Stromal cell of bone marrow (primary cell): ENCODE measurements at regions not wholly inside any gene's neighbourhood (a gene's known extent, or its start where the extent isn't known, plus 50 kb on each side); places are given as distances from the start of the nearest gene placed in this dataset.
"Not testable (repeated sequence)": the region's sequence is repeated elsewhere in the genome, so short reads cannot be mapped to it uniquely, and the experiment has no call there.

ENCODE experiments used
- DNase-seq: peaks from one replicate; pipeline ENCODE4 v3.0.0-alpha.2; 2012; ENCODE audit warnings: low read depth

DNA sequence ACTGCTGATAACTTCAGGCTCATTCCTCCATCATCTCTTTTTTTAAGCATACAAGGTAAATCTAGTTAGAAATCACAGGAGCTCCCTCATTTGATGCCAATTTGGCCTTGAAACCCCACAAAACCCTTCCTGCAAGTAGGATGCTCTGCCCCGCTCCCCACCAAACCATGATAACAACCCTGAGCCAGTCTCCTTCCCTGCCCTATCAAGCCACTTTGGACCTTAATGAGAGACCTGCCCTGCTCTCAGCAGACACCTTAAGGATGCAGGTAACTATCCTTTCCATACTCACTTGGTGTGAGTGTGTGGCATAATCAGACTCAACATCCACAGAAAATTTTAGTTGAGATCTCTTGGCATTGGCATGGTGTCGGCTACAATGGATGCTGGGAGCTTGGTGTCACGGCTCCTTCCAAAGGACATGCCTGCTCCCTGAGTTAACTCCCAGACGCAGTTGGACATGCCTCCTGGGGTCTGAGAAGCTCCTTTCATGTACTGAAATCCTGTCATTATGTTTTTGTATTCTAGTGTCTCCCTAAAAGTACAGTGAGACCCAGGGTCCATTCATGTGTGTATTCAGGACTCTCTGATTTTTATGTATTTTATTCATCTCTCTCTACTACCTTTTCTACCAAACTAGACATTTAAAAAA is 801.4 kb downstream of the TMEM121 start:
- DNase-seq: not testable (repeated sequence)

DNA sequence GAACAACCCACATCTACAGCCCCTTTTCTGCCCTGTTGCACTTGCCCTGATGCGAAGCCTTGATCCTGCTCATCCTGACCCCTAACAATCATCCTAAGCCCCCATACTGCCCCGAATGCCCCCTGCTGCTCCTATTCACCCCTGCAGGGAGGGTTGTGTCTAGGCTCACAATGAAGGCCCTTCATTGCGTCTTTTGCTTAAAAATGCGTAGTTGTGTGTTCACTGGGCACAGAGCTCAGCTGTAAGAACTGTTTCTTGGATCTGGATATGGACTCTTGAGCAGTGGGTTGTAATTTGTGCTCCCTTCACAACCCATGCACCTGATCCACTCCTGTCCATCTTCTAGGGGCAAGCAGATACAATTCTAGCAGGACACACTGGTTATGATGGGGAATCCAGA is 802.9 kb downstream of the TMEM121 start:
- DNase-seq: not testable (repeated sequence)

DNA sequence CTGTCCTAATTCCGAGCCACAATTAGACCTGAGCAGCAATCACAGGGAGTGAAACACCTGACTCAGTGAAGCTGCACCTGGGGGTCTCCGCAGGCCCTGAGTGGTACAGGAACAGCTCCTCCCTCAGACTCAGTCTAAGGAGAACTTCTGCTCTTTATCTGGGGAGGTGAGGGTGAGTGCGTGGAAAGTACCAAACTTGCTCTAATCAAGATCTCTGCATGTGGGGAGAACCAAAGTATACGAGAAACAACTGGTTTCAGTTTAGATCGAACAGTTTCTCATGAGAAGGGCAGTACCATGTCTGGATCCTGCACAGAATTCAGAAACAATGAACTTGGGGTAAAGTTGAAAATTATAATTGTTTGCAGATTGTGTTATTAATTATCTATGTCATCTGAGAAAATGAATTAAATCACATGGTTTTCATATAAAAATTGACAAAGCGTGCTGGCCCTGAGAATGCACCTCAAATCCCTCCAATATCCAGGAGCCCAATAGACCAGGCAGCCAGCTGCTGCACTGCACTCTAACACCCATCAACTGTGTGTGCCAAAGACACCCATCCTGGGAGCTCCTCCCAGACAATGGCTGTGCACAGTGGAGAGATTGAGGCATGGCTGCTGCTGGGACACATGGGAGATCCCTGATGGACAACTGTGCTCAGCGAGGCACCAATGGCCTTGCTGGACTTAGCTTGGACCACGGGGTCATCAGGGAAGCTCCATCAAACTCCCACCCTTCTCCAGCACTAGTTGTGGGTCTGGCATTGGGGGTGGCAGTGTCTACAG is 803.8 kb downstream of the TMEM121 start:
- DNase-seq: not testable (repeated sequence)

DNA sequence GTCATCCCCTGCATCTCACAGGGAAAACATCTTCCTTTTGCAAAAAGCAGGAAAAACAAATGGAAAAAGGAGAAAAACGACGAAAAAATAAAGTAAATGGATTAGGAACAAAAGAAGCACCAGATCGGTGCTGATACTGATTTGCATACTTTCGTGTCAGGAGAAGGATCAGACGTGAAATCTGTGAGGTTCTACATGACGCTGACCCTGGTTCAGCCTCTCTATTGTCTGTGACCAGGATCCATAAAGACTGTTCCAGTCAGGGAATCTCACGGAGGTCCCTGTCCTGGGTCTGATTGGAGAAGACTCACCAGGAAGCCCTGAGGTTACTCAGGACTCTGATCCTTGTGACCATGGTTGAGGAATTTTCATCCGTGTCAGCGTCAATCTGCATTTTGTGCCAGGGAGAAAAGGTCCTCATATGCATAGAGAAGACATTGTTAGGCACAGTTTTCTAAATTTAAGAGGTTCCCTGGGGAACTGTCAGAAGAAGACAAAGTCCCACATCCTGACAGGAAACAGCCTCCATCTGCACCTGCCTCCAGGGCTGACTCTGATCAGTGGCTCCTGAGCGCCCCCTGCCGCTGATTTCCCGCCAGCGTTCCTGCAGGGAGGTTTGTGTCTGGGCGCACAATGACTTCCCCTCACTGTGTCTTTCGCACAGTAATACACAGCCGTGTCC is 808.2 kb downstream of the TMEM121 start:
- not testable (repeated sequence) for DNase-seq

DNA sequence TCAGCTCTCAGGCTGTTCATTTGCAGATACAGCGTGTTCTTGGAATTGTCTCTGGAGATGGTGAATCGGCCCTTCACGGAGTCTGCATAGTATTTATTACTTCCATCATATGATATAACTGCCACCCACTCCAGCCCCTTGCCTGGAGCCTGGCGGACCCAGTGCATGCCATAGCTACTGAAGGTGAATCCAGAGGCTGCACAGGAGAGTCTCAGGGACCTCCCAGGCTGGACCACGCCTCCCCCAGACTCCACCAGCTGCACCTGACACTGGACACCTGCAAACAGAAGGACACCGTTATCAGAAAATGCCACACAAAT is 808.7 kb downstream of the TMEM121 start:
- DNase-seq: not testable (repeated sequence)

DNA sequence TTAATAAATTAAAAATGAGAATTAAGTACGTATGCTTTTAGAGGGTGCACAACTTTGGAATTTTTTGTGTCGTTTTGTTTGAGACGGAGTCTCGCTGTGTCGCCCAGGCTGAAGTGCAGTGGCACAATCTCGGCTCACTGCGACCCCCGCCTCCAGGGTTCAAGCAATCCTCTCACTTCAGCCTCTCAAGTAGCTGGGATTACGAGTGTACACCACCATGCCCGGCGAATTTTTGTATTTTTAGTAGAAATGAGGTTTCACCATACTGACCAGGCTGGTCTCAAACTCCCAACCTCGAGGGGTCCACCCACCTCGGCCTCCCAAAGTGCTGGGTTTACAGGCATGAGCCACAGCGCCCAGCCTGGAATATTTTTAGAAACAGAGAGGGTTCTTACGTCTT is 812.4 kb downstream of the TMEM121 start:
- DNase-seq: not testable (repeated sequence)

DNA sequence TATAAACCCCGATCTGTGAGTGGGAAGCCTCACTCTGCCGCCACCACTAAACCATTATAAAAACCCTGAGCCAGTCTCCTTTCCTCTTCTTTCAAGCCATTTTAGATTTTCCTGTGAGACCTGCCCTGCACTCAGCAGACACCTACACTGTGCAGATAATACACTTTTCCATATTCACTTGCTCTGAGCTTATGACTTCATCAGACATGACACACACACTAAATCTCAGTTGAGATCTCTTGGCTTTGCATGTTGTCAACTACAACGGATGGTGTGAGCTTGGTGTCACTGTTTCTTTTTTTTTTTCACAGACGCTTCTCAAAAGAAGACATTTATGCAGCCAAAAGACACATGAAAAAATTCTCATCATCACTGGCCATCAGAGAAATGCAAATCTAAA is 814.3 kb downstream of the TMEM121 start:
- DNase-seq: not testable (repeated sequence)

DNA sequence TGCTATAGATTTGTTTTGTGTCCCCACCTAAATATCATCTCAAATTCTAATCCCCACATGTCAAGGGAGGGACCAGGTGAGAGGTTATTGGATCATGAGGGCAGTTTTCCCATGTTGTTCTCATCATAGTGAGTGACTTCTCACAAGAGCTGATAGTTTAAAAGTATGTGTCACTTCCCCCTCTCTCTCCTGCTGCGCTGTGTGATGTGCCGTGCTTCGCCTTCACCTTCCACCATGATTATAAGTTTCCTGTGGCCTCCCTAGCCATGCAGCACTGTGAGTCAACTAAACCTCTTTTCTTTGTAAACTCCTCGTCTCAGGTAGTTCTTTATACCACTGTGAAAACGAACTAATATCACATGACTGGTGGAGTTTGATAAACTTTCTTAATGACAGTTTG is 814.8 kb downstream of the TMEM121 start:
- DNase-seq: not testable (repeated sequence)

DNA sequence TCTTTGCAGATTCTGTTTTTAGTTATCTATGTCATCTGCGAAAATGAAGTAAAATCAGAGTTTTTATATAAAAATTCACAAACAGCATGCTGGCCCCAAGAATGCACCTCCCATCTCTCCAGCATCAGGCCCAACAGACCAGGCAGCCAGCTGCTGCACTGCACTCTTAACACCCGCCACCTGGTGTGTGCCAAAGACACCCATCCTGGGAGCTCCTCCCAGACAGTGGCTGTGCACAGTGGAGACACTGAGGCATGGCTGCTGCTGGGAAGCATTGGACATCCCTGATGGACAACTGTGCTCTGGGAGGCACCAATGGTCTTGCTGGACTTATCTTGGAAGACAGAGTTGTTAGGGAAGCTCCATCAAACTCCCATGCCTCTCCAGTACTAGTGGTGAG is 817.2 kb downstream of the TMEM121 start:
- DNase-seq: no peak

DNA sequence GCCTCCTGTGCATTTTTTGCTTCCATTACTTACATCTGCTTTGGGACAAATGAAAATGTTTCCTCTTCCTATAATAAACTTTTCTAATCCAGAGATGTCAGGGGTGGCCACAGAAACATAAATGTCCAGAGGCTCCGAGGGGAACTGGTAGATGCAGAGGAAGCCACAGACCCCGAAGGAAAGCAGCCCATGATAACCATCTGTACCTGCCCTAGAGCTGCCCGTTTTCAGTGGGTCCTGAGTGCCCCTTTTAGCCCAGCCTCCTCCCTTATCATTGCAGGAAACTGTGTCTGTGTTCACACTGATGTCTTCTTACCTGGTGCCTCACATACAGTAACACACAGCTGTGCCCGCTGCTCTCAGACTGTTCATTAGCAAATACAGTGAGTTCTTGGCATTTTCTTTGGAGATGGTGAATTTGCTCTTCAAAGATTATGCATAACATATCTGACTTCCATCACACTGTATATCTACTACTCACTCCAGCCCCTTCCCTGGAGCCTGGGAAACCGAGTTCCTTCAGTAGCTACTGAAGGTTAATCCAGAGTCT is 817.8 kb downstream of the TMEM121 start:
- DNase-seq: not testable (repeated sequence)

DNA sequence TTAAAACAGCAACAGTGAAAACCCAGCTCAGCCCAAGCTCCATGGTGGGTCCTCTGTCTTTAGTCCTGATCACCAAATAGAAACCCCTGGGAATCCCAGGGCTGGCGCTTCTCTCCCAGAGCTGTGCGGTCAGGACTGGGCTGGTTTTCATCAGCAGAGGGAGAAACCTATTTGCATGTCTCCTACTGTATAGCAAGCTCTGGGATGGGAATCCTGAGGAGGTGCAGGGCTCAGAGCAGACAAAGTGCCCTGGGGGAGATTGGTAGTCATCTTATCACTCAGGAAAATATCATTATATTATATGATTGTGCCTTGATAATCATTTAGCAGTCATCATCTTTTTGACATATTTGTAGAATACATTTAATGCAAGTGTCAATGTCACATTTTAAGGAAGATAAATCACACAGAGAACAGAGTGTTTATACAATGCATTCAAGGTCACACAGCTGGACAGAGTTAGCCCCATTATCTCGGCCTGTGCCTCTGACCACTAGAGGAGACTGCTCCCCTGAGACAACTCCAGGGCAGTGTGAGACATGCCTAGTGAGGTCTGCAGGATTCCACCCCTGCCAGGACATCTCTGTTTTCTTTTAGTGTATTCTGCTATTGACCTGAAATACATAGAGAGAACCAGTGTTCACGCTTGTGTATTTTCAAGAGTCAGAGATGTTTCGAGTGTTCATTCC is 818.6 kb downstream of the TMEM121 start:
- not testable (repeated sequence) for DNase-seq

DNA sequence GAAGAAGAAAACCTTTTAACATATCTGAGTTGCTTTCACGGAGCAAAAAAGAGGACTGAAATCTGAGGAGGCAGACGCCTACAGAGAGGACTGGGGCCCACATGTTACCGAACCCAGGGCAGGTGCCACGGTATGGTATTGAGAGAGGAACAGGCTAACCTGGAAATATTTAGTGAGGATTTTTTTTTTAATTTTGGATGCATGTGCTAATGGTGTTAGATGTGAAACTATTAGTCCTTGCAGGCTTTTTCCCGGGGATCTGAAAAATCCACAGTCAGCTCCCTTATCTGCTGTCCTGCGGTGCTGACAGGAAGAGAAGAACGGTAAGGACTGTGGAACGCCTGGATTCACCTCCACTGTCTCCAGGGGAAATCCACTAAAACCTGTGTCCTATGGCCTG is 819.7 kb downstream of the TMEM121 start:
- no peak for DNase-seq

DNA sequence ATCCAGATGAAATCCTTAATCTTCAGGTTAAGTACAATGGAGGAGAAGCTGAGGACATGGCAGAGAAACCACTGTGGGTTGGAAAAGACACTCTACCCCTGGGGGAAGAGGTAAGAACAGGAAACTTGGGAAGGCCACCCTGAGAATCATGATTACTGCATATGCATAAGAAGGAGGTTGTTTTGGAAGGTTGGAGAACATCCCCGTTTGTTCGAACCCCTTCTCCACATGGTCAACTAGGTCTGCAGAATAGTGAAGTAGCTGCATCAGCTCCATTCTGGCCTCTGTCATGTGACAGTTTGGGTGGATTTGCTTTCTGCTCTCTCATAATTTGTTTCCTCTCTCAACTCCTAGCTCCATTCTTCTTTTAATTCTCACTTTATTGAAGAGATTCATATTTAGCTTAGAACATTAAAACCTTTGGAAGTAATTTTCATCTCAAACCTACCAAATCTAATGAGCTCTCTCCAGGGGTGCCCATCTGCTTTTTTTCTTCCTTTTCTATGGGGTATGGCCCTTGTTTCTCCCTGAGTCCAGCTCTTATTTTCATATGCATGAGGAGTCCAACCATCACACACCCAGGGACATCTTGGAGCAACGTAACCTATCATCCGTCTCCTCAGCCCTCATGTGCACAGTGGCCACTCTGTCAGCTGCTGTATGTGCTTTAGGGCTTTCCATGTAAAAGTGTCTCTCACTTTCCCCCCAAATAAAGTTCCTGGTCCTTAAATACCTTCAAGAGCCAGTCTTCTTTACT is 820.3 kb downstream of the TMEM121 start:
- no peak for DNase-seq

DNA sequence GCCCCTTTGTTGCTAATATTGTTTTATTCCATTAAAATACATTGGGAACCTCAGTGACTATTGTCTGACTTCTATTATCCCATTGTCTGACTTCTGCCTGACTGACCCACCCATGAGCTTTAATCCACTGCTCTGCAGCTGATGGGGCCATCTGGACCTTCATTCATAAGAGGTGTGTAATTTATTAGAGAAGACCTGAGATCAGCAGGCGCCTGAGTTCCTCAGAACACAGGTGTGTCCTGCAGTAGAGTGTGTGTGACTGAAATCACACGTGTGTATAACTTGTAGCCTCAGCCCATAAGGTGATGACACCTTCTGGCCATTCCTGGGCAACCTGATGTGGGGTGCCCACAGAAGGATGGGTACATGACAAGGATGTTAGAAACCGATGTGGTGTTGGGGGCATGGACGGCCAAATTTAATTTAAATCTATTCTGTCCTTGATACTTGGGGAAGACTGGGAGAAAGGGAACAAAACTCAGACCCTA is 821.0 kb downstream of the TMEM121 start:
- no peak for DNase-seq

DNA sequence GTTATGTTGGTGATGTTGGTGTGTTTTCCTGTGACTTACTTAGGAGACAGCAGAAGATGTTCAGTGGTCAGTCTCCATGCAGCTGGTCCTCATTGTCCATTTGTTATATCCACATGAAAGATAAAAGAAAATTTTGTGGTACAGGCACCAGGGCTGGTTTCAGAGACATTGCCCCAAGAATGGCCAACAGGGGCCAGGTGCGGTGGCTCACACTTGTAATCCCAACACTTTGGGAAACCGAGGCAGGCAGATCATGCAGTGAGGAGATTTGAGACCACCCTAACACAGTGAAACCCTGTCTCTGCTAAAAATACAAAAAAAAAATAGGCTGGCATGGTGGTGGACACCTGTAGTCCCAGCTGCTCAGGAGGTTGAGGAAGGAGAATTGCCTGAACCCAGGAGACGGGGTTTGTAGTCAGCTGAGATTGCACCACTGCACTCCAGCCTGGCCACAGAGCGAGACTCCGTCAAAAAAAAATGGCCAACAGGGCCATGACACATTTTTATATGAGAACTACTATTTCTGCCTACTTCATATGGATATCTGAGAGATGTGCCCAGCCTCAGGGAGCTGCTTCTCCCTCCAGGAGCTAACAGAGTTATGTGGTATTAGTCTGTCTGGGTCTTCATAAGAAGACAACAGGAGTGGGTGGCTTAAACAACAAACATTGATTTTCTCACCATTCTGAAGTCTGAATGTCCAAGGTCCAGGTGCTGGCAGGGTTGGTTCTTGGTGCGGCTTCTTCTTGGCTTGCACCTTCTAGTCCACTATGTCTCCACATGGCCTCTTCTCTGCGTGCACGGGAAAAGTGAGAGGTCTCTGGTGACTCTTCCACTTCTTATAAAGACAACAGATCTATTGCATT is 821.7 kb downstream of the TMEM121 start:
- DNase-seq: no peak

DNA sequence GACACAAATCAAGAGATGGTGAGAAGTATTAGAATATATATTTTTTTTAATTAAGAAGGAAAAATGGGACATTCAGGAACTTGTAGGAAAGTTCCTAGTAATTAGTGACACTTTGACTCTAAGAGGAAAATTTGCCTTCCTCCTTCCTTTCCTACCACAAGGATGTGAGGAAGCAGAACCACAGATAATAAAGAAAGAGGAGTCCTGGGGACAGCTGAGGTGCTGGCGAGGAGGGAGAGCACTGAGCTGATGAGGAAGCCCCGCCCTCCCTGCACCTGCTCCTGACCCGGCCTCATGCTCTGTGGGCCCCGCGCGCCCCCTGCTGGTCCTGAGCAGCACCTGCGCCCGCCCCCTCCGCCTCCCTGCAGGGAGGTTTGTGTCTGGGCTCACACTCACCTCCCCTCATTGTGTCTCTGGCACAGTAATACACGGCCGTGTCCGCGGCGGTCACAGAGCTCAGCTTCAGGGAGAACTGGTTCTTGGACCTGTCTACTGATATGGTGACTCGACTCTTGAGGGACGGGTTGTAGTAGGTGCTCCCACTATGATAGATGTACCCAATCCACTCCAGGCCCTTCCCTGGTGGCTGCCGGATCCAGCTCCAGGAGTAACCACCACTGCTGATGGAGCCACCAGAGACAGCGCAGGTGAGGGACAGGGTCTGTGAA is 822.6 kb downstream of the TMEM121 start:
- not testable (repeated sequence) for DNase-seq

DNA sequence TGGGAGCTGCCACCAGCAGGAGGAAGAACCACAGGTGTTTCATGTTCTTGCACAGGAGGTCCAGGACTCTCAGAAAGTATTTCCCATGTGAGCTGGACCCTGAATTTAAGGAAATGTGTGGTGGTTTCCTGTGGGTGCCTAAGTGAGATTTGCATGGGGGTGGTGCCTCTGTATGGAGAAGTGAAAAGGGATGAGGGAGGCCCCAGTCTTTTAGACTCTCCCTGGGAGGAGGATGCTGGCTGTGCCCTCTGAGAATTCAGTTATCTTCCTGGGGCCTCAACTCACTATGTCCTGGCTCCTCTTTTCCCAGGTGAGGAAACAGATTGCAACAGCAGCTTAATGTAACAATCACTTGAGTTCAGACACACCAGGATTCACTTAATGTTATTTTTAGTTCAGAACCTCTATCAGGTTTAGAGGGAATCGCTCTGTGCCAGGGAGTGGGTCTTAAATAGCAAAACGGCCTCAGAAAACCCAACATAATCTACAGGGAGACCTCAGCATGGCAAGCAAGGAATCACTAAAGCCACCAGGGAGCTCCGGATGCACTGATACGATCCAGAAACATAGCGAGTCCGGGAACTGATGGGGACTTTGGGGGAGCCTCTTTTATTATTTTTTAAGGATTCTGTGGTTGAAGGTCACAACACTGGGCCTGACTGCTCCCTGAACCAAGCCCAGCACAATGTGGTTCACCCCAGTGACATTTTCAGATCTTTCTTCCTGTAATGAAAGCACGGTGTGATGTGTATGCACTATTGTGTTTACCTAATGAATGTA is 823.5 kb downstream of the TMEM121 start:
- DNase-seq: not testable (repeated sequence)

DNA sequence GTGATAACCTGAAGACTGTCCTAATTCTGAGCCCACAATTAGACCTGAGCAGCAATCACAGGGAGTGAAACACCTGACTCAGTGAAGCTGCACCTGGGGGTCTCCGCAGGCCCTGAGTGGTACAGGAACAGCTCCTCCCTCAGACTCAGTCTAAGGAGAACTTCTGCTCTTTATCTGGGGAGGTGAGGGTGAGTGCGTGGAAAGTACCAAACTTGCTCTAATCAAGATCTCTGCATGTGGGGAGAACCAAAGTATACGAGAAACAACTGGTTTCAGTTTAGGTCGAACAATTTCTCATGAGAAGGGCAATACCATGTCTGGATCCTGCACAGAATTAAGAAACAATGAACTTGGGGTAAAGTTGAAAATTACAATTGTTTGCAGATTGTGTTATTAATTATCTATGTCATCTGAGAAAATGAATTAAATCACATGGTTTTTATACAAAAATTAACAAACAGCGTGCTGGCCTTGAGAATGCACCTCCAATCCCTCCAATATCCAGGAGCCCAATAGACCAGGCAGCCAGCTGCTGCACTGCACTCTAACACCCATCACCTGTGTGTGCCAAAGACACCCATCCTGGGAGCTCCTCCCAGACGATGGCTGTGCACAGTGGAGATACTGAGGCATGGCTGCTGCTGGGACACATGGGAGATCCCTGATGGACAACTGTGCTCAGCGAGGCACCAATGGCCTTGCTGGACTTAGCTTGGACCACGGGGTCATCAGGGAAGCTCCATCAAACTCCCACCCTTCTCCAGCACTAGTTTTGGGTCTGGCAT is 828.8 kb downstream of the TMEM121 start:
- not testable (repeated sequence) for DNase-seq
